DOHH2 (cell line): ENCODE measurements at regions not wholly inside any gene's neighbourhood (a gene's known extent, or its start where the extent isn't known, plus 50 kb on each side); places are given as distances from the start of the nearest gene placed in this dataset.

Source experiments
- EZH2phosphoT487 ChIP-seq: fragments of 200-600 bp; sonication (generic); IDR thresholded peaks from 2 replicates; pipeline ENCODE4 v1.6.1; 2017; ENCODE audit warnings: borderline replicate concordance, mild to moderate bottlenecking, antibody characterized with exemption, low read length, moderate library complexity, mixed read lengths
- TF ChIP-seq, protein P1 (sequence below): fragments of 200-600 bp; sonication (generic); IDR thresholded peaks from one replicate; pipeline ENCODE4 v1.5.1; 2014; ENCODE audit warnings: antibody characterized with exemption, mild to moderate bottlenecking, low read depth, low read length; ENCODE audit not compliant: poor library complexity, severe bottlenecking

GRCh38 chr4:111296466-111296865 is 673.6 kb upstream of the PITX2 start:
- TF ChIP-seq, protein P1, sequence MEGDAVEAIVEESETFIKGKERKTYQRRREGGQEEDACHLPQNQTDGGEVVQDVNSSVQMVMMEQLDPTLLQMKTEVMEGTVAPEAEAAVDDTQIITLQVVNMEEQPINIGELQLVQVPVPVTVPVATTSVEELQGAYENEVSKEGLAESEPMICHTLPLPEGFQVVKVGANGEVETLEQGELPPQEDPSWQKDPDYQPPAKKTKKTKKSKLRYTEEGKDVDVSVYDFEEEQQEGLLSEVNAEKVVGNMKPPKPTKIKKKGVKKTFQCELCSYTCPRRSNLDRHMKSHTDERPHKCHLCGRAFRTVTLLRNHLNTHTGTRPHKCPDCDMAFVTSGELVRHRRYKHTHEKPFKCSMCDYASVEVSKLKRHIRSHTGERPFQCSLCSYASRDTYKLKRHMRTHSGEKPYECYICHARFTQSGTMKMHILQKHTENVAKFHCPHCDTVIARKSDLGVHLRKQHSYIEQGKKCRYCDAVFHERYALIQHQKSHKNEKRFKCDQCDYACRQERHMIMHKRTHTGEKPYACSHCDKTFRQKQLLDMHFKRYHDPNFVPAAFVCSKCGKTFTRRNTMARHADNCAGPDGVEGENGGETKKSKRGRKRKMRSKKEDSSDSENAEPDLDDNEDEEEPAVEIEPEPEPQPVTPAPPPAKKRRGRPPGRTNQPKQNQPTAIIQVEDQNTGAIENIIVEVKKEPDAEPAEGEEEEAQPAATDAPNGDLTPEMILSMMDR: no peak
- no peak for TF ChIP-seq EZH2phosphoT487
